ENCODE measurements at regions not wholly inside any gene's neighbourhood (a gene's known extent, or its start where the extent isn't known, plus 50 kb on each side); places are given as distances from the start of the nearest gene placed in this dataset.

DNA sequence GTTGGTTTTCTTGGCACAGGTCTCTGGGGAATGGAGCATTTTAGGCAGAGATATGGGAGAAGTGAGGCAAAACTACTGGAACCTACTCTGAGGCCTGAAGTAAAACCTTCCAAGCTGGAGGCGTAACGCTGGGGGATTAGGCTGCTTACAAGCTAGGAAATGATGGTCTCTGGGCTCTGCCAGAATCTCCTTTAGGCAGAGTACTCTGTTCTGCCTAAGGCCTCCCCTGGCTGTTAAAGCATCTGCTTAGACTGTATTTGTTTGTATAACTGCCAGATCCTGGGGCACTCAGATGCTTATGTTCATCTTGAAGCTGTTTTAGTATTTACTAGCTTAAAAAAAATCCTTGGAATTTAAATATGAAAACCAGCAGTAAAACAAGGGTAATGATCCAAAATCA is 822.2 kb downstream of the RPA4 start:
- no peak for DNase-seq (ENCODE audit: extremely low spot score)
- ChIA-PET POLR2A (no interaction called here), CTCF (no interaction called here)
- TF ChIP-seq NFRKB (IDR thresholded peaks at IDR 0.05) (no peak), SUZ12 (IDR thresholded peaks at IDR 0.05) (no peak), LEF1 (IDR thresholded peaks at IDR 0.05; ENCODE audit: borderline replicate concordance) (no peak), HDGF (IDR thresholded peaks at IDR 0.05; ENCODE audit: borderline replicate concordance) (no peak), CTBP1 (IDR thresholded peaks at IDR 0.05; ENCODE audit: borderline replicate concordance) (no peak)
- TF ChIP-seq, protein P1, sequence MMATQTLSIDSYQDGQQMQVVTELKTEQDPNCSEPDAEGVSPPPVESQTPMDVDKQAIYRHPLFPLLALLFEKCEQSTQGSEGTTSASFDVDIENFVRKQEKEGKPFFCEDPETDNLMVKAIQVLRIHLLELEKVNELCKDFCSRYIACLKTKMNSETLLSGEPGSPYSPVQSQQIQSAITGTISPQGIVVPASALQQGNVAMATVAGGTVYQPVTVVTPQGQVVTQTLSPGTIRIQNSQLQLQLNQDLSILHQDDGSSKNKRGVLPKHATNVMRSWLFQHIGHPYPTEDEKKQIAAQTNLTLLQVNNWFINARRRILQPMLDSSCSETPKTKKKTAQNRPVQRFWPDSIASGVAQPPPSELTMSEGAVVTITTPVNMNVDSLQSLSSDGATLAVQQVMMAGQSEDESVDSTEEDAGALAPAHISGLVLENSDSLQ (IDR thresholded peaks at IDR 0.05): no peak

DNA sequence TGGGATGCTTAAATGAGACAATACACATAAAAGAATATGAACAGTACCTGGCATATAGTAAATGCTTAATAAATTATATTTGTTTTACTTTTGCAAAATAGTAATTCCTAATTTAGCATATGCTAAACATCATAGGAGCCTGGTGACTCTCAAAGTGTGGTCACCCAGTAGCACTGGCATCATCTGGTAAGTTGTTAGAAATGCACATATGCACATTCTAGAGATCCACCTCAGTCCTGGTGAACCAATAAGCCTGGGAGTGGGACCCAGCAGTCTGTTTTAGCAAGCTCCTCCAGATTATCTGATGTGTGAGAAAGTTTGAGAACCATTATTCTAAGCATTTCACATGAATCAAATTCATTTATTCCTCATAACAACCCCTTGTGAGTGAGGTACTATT is 830.4 kb downstream of the RPA4 start:
- POLR2A ChIA-PET: no interaction called here
- TF ChIP-seq CTBP1 (IDR thresholded peaks at IDR 0.05; ENCODE audit: borderline replicate concordance) (no peak), HDGF (IDR thresholded peaks at IDR 0.05; ENCODE audit: borderline replicate concordance) (no peak), TARDBP (IDR thresholded peaks at IDR 0.05) (no peak), SUZ12 (IDR thresholded peaks at IDR 0.05) (no peak), ELF4 (IDR thresholded peaks at IDR 0.05) (no peak)
- TF ChIP-seq, protein P1 (IDR thresholded peaks at IDR 0.05): no peak
- no peak for DNase-seq (ENCODE audit: extremely low spot score)
- CTCF ChIA-PET: no interaction called here

DNA sequence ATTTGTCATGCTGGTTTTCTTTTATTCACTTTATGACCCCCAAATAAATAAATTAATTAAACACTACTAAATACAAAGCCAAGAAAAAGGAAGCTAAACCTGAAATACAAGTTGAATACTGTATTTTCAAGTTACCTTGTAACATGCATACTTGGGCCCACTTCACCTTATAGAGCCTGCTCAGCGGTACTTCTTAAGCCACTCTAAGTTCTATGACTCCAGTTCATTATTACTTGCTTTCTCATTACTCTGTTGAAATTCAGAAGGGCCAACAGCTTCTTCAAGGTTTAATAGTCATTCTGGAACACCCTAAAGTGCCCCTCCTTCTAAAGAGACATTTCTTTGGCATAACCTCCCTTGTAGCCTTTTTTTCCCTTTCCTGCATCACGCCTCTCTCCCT is 844.5 kb downstream of the RPA4 start:
- DNase-seq (ENCODE audit: extremely low spot score): no peak
- CTCF ChIA-PET: no interaction called here
- POLR2A ChIA-PET: no interaction called here
- TF ChIP-seq HDGF (IDR thresholded peaks at IDR 0.05; ENCODE audit: borderline replicate concordance) (no peak), BHLHE40 (IDR thresholded peaks at IDR 0.05; ENCODE audit: borderline replicate concordance) (no peak), FOXM1 (IDR thresholded peaks at IDR 0.05; ENCODE audit: borderline replicate concordance) (no peak)

DNA sequence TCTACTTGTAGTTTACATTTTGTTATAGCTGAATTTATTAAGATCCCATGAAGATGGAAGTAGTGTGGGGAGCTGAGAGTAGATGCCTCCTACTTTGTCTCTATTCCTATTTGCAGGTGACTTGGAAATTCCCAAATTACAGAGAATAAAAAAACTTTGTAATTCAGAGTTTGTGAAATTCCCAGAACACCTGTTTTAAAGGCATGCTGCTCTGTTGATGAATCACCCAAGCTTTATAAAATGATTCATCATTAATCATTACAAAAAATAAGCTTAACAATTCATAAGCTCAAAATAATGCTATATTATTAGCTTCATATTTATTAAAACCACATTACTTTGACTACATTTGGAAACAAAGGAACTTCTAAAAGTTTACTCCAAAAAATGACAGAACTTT is 856.3 kb downstream of the RPA4 start:
- no peak for DNase-seq (ENCODE audit: extremely low spot score)
- CTCF ChIA-PET: interaction anchor here (0.7 kb wide), 2 partner anchors 714 to 1449 kb away, joined by 5 to 6 read pairs; no protein-coding TSS in a partner anchor
- POLR2A ChIA-PET: no interaction called here
- TF ChIP-seq FOXM1 (IDR thresholded peaks at IDR 0.05; ENCODE audit: borderline replicate concordance) (no peak), ZNF384 (IDR thresholded peaks at IDR 0.05) (no peak), LEF1 (IDR thresholded peaks at IDR 0.05; ENCODE audit: borderline replicate concordance) (no peak), L3MBTL2 (conservative IDR thresholded peaks at IDR 0.05) (no peak), FOXA1 (IDR thresholded peaks at IDR 0.05) (no peak), ARNT (IDR thresholded peaks at IDR 0.05) (no peak)

DNA sequence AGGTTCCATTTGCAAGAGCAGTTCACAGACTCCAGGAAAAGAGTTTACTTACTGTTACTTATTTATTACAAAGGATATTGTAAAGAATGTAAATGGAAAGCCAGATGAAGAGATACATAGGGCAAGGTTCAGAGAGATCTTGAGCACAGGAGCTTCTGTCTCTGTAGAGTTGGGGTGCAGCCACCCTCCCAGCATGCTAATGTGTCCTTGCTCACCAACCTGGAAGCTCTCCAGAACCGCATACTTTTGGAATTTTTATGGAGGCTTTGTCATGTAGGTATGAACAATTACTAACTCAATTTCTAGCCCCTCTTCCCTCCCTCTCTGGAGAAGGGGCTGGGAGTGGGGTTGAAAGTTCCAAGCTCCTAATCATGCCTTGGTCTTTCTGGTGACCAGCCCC is 857.2 kb downstream of the RPA4 start:
- DNase-seq (ENCODE audit: extremely low spot score): no peak
- ChIA-PET CTCF (interaction anchor here (0.7 kb wide), 1 partner anchor 1449 kb away, joined by 5 read pairs; no protein-coding TSS in a partner anchor), POLR2A (no interaction called here)
- TF ChIP-seq ZNF384 (IDR thresholded peaks at IDR 0.05): no peak
- no peak for TF ChIP-seq ARNT (IDR thresholded peaks at IDR 0.05)
- no peak for TF ChIP-seq CTBP1 (IDR thresholded peaks at IDR 0.05; ENCODE audit: borderline replicate concordance)
- TF ChIP-seq L3MBTL2 (conservative IDR thresholded peaks at IDR 0.05): no peak
- TF ChIP-seq ELF4 (IDR thresholded peaks at IDR 0.05): no peak
- no peak for TF ChIP-seq TARDBP (IDR thresholded peaks at IDR 0.05)
- TF ChIP-seq FOXA1 (IDR thresholded peaks at IDR 0.05): no peak
- TF ChIP-seq SUZ12 (IDR thresholded peaks at IDR 0.05): no peak

DNA sequence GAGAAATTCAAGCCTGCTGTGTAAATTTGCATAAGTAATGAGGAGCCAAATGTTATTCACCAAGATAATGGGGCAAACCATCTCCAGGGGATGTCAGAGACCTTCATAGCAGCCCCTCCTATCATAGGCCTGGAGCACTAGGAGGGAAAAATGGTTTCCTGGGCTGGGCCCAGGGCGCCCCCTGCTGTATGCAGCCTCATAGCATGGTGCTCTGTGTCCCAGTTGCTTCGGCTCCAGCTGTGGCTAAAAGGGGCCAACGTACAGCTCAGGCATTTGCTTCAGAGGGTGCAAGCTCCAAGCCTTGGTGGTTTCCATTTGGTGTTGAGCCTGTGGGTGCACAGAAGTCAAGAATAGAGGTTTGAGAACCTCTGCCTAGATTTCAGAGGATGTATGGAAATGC is 859.3 kb downstream of the RPA4 start:
- DNase-seq (ENCODE audit: extremely low spot score): no peak
- POLR2A ChIA-PET: no interaction called here
- CTCF ChIA-PET: no interaction called here
- no peak for TF ChIP-seq L3MBTL2 (conservative IDR thresholded peaks at IDR 0.05)
- TF ChIP-seq, protein P1 (IDR thresholded peaks at IDR 0.05): no peak

DNA sequence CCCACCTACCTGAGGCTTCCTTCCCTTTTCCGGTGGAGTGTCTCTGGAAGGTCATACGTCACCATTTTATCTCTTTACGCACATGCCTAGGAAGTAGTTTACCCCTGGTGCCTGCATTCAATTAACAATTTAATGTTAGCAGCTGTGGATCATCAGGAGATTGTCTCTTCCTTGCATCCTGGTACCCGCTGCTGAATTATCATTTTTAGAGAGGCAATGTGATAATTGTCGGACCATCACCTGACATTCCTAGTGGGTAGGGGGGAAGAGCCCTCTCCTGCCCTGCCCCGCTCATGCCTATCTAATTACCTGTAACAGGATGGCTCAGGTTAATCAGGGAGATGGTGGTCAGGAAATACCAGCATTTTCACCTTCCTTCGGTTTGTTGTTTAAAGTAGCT is 863.6 kb downstream of the RPA4 start:
- no peak for DNase-seq (ENCODE audit: extremely low spot score)
- ChIA-PET POLR2A (no interaction called here), CTCF (no interaction called here)
- TF ChIP-seq FOXM1 (IDR thresholded peaks at IDR 0.05; ENCODE audit: borderline replicate concordance) (no peak), HDGF (IDR thresholded peaks at IDR 0.05; ENCODE audit: borderline replicate concordance) (no peak), FOXA1 (IDR thresholded peaks at IDR 0.05) (no peak), CTBP1 (IDR thresholded peaks at IDR 0.05; ENCODE audit: borderline replicate concordance) (no peak), ZNF384 (IDR thresholded peaks at IDR 0.05) (no peak), SP1 (IDR thresholded peaks at IDR 0.05) (no peak), ELF4 (IDR thresholded peaks at IDR 0.05) (no peak), NFRKB (IDR thresholded peaks at IDR 0.05) (no peak), TARDBP (IDR thresholded peaks at IDR 0.05) (no peak), L3MBTL2 (conservative IDR thresholded peaks at IDR 0.05) (no peak), LEF1 (IDR thresholded peaks at IDR 0.05; ENCODE audit: borderline replicate concordance) (no peak), ARNT (IDR thresholded peaks at IDR 0.05) (no peak), BHLHE40 (IDR thresholded peaks at IDR 0.05; ENCODE audit: borderline replicate concordance) (no peak), SUZ12 (IDR thresholded peaks at IDR 0.05) (no peak), FOXK2 (IDR thresholded peaks at IDR 0.05) (no peak)
- TF ChIP-seq, protein P1 (IDR thresholded peaks at IDR 0.05): no peak
